GM23338 (cell line): ENCODE measurements at regions not wholly inside any gene's neighbourhood (a gene's known extent, or its start where the extent isn't known, plus 50 kb on each side); places are given as distances from the start of the nearest gene placed in this dataset.

Experiments used
- ATAC-seq: fragments of 200-7000 bp; cut with Tn5 transposase; 3 replicates; pipeline ENCODE4 v1.9.1; 2020
- DNase-seq: peaks from one replicate; pipeline ENCODE4 v3.0.0-alpha.2; 2015; ENCODE audit warnings: low spot score
- H2AFZ ChIP-seq: fragments of 200-600 bp; sonication (generic); 2 replicates; pipeline ENCODE4 v1.8.0; 2016; ENCODE audit warnings: antibody characterized with exemption, mild to moderate bottlenecking, moderate library complexity
- H3F3A ChIP-seq: fragments of 200-600 bp; sonication (generic); replicated peaks from 2 replicates; pipeline ENCODE4 v1.8.0; 2017; ENCODE audit warnings: antibody characterized with exemption, mixed run types, low read depth
- H3K27ac ChIP-seq: fragments of 200-600 bp; sonication (generic); 2 replicates; pipeline ENCODE4 v1.6.1; 2016; ENCODE audit warnings: low read depth
- H3K27me3 ChIP-seq: fragments of 200-600 bp; sonication (generic); 2 replicates; pipeline ENCODE4 v1.8.0; 2016; ENCODE audit warnings: mild to moderate bottlenecking, mixed run types, moderate library complexity; ENCODE audit not compliant: insufficient read depth
- H3K36me3 ChIP-seq: fragments of 200-600 bp; sonication (generic); 2 replicates; pipeline ENCODE4 v1.8.0; 2016; ENCODE audit warnings: mild to moderate bottlenecking; ENCODE audit not compliant: insufficient read depth
- H3K4me1 ChIP-seq: fragments of 200-600 bp; sonication (generic); 2 replicates; pipeline ENCODE4 v1.8.0; 2016; ENCODE audit warnings: mild to moderate bottlenecking, moderate library complexity; ENCODE audit not compliant: insufficient read depth
- H3K4me2 ChIP-seq: fragments of 200-600 bp; sonication (generic); 2 replicates; pipeline ENCODE4 v1.7.1; 2017; ENCODE audit warnings: mixed run types
- H3K4me3 ChIP-seq: fragments of 200-600 bp; sonication (generic); 2 replicates; pipeline ENCODE4 v1.6.1; 2016; ENCODE audit warnings: mixed run types
- H3K79me2 ChIP-seq: fragments of 200-600 bp; sonication (generic); replicated peaks from 2 replicates; pipeline ENCODE4 v1.8.0; 2017; ENCODE audit warnings: mild to moderate bottlenecking; ENCODE audit not compliant: insufficient read depth
- H3K9me2 ChIP-seq: fragments of 200-600 bp; sonication (generic); 2 replicates; pipeline ENCODE4 v1.8.0; 2017; ENCODE audit not compliant: insufficient read depth
- H4K20me1 ChIP-seq: fragments of 200-600 bp; sonication (generic); replicated peaks from 2 replicates; pipeline ENCODE4 v1.8.0; 2017; ENCODE audit warnings: mild to moderate bottlenecking; ENCODE audit not compliant: insufficient read depth
- H3K27ac Mint-ChIP-seq: 2 replicates; pipeline ENCODE4 v1.8.0; 2020; ENCODE audit warnings: inconsistent platforms, mild to moderate bottlenecking, moderate library complexity, mixed read lengths
- H3K27me3 Mint-ChIP-seq: 3 replicates; pipeline ENCODE4 v1.8.0; 2022; ENCODE audit warnings: low read depth, mild to moderate bottlenecking, moderate library complexity, mixed read lengths, inconsistent platforms; ENCODE audit not compliant: insufficient read depth, poor library complexity
- H3K36me3 Mint-ChIP-seq: 3 replicates; pipeline ENCODE4 v1.8.0; 2021; ENCODE audit warnings: low read depth, mild to moderate bottlenecking, inconsistent platforms, moderate library complexity, mixed read lengths
- H3K4me1 Mint-ChIP-seq: 3 replicates; pipeline ENCODE4 v1.8.0; 2020; ENCODE audit warnings: mild to moderate bottlenecking, inconsistent platforms, mixed read lengths
- H3K4me3 Mint-ChIP-seq: 3 replicates; pipeline ENCODE4 v1.8.0; 2021; ENCODE audit warnings: moderate library complexity, mild to moderate bottlenecking, inconsistent platforms, mixed read lengths
- H3K9me3 Mint-ChIP-seq: 3 replicates; pipeline ENCODE4 v1.8.0; 2020; ENCODE audit warnings: moderate library complexity, mild to moderate bottlenecking, inconsistent platforms, mixed read lengths
- CREB1 ChIP-seq: fragments of 250-450 bp; sonication (Bioruptor Pico); IDR thresholded peaks from 2 replicates; pipeline ENCODE4 v1.5.0; 2020; ENCODE audit warnings: low read depth, mild to moderate bottlenecking, moderate library complexity
- CTCF ChIP-seq, 2 experiments: fragments of 200-600 bp in 1 of 2; sonication (generic) in 1 of 2; conservative IDR thresholded peaks; 2 replicates each; pipeline versions ENCODE4 v1.5.1 to v1.6.1; 2016 to 2017; ENCODE audit warnings: antibody characterized with exemption in 2 of 2, low read depth in 2 of 2, mild to moderate bottlenecking in 2 of 2, moderate library complexity in 1 of 2
- EZH2 ChIP-seq: fragments of 200-600 bp; sonication (generic); IDR thresholded peaks from one replicate; pipeline ENCODE4 v1.8.0; 2017; ENCODE audit warnings: antibody characterized with exemption, mild to moderate bottlenecking, low read depth; ENCODE audit not compliant: unreplicated experiment
- EZH2phosphoT487 ChIP-seq: fragments of 200-600 bp; sonication (generic); IDR thresholded peaks from one replicate; pipeline ENCODE4 v1.8.1; 2018; ENCODE audit warnings: antibody characterized with exemption; ENCODE audit not compliant: unreplicated experiment
- JUNB ChIP-seq: IDR thresholded peaks from one replicate; pipeline ENCODE4 v1.6.1; 2016; ENCODE audit warnings: antibody characterized with exemption; ENCODE audit not compliant: unreplicated experiment
- NANOG ChIP-seq: IDR thresholded peaks from 2 replicates; pipeline ENCODE4 v1.6.1; 2016; ENCODE audit warnings: antibody characterized with exemption, borderline replicate concordance
- POLR2AphosphoS5 ChIP-seq: IDR thresholded peaks from 2 replicates; pipeline ENCODE4 v1.6.1; 2016; ENCODE audit warnings: antibody characterized with exemption, low read depth
- STAT1 ChIP-seq: IDR thresholded peaks from one replicate; pipeline ENCODE4 v1.6.1; 2016; ENCODE audit warnings: antibody characterized with exemption; ENCODE audit not compliant: unreplicated experiment
- ZNF114 ChIP-seq: fragments of 250-450 bp; sonication (Bioruptor Pico); IDR thresholded peaks from 2 replicates; pipeline ENCODE4 v1.5.0; 2020; ENCODE audit warnings: mild to moderate bottlenecking, moderate library complexity
- ZNF331 ChIP-seq: fragments of 250-450 bp; sonication (Bioruptor Pico); IDR thresholded peaks from 2 replicates; pipeline ENCODE4 v1.5.0; 2020; ENCODE audit warnings: low read depth, mild to moderate bottlenecking, moderate library complexity
- ZNF462 ChIP-seq: fragments of 250-450 bp; sonication (Bioruptor Pico); IDR thresholded peaks from 2 replicates; pipeline ENCODE4 v1.5.0; 2020; ENCODE audit warnings: mild to moderate bottlenecking, moderate library complexity
- TF ChIP-seq, protein P1 (sequence below): IDR thresholded peaks from 2 replicates; pipeline ENCODE4 v1.6.1; 2016; ENCODE audit warnings: antibody characterized with exemption
- TF ChIP-seq, protein P2 (sequence below): IDR thresholded peaks from one replicate; pipeline ENCODE4 v1.6.1; 2018; ENCODE audit warnings: antibody characterized with exemption; ENCODE audit not compliant: unreplicated experiment

DNA sequence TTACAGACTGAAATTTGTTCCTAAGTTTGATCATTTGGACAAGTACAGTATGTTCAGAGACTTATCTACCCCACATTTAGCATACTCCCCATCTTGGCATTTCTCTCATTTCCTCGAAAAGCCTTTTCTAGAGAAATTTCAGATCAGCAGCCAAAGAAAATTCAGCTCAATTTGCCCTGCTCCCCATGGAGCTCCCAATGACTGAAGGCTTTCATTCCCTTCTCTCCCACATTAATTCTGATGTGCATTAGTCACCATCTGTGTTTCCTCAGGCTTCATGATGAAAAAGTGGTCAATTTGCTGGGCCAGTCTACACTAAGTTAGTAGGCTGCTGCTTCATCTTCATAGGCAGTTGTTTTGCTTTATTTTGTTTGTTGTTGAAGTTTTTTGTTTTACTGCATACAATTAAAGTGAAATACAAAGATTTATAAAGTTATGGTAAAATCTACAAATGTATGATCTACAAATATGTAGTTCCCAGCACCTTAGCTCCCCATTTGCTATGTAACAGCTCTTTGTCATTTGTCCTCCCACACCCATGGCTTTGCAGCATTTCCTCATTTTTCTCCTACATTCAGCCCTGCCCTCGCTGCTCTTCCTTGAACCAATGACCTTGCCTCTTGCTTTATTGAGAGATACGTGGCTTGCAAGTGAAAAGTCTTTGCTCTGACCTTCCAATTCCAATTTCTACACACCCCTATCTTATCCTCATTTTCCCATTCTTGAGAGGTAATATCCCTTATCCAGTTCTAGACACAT is 193.9 kb downstream of the ANAPC10 start:
- H3K27ac ChIP-seq, result no peak overlapping the region
- no peak overlapping the region for H3K4me2 ChIP-seq
- H3K27me3 ChIP-seq, result no peaks in the 10 kb centered on the region
- no peaks in the 10 kb centered on the region for H3K4me1 Mint-ChIP-seq
- H3K9me2 ChIP-seq, result peaks cover 4% of the 10 kb centered on the region; the same call in 1 of the 2 replicates
- H3K27ac Mint-ChIP-seq, result no peak overlapping the region
- no peaks in the 10 kb centered on the region for H3K79me2 ChIP-seq
- H2AFZ ChIP-seq, result no peak overlapping the region
- no peak overlapping the region for H3K4me3 ChIP-seq
- no peaks in the 10 kb centered on the region for H3K36me3 Mint-ChIP-seq
- H3K9me3 Mint-ChIP-seq, result no peaks in the 10 kb centered on the region
- no peaks in the 10 kb centered on the region for H4K20me1 ChIP-seq
- no peaks in the 10 kb centered on the region for H3K36me3 ChIP-seq
- no peaks in the 10 kb centered on the region for H3F3A ChIP-seq
- H3K27me3 Mint-ChIP-seq, result no peaks in the 10 kb centered on the region
- ATAC-seq, result no peak
- no peak for DNase-seq
- no peaks in the 10 kb centered on the region for H3K4me1 ChIP-seq
- TF ChIP-seq ZNF114 (CRISPR knock-in tag), result no peak
- no peak for TF ChIP-seq POLR2AphosphoS5
- no peak for TF ChIP-seq ZNF331 (CRISPR knock-in tag)
- TF ChIP-seq, protein P1, sequence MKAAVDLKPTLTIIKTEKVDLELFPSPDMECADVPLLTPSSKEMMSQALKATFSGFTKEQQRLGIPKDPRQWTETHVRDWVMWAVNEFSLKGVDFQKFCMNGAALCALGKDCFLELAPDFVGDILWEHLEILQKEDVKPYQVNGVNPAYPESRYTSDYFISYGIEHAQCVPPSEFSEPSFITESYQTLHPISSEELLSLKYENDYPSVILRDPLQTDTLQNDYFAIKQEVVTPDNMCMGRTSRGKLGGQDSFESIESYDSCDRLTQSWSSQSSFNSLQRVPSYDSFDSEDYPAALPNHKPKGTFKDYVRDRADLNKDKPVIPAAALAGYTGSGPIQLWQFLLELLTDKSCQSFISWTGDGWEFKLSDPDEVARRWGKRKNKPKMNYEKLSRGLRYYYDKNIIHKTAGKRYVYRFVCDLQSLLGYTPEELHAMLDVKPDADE, result no peak
- TF ChIP-seq, protein P2, sequence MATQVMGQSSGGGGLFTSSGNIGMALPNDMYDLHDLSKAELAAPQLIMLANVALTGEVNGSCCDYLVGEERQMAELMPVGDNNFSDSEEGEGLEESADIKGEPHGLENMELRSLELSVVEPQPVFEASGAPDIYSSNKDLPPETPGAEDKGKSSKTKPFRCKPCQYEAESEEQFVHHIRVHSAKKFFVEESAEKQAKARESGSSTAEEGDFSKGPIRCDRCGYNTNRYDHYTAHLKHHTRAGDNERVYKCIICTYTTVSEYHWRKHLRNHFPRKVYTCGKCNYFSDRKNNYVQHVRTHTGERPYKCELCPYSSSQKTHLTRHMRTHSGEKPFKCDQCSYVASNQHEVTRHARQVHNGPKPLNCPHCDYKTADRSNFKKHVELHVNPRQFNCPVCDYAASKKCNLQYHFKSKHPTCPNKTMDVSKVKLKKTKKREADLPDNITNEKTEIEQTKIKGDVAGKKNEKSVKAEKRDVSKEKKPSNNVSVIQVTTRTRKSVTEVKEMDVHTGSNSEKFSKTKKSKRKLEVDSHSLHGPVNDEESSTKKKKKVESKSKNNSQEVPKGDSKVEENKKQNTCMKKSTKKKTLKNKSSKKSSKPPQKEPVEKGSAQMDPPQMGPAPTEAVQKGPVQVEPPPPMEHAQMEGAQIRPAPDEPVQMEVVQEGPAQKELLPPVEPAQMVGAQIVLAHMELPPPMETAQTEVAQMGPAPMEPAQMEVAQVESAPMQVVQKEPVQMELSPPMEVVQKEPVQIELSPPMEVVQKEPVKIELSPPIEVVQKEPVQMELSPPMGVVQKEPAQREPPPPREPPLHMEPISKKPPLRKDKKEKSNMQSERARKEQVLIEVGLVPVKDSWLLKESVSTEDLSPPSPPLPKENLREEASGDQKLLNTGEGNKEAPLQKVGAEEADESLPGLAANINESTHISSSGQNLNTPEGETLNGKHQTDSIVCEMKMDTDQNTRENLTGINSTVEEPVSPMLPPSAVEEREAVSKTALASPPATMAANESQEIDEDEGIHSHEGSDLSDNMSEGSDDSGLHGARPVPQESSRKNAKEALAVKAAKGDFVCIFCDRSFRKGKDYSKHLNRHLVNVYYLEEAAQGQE, result no peak
- no peak for TF ChIP-seq CTCF (conservative IDR thresholded peaks at IDR 0.05; ENCODE audit: low read depth in 2 of 2)
- no peak for TF ChIP-seq STAT1
- no peak for TF ChIP-seq JUNB
- no peak for TF ChIP-seq NANOG
- no peak for TF ChIP-seq EZH2phosphoT487
- TF ChIP-seq ZNF462, result no peak
- TF ChIP-seq EZH2, result no peak
- no peak for TF ChIP-seq CREB1
- no peak overlapping the region for H3K4me3 Mint-ChIP-seq
